Hepatocyte (in vitro differentiated cells): ENCODE measurements at regions not wholly inside any gene's neighbourhood (a gene's known extent, or its start where the extent isn't known, plus 50 kb on each side); places are given as distances from the start of the nearest gene placed in this dataset.
"Not testable (repeated sequence)": the region's sequence is repeated elsewhere in the genome, so short reads cannot be mapped to it uniquely, and the experiment has no call there.

Experiments used
- DNase-seq: peaks from one replicate; pipeline ENCODE4 v3.0.0-alpha.2; 2016; ENCODE audit warnings: low spot score
- H2AFZ ChIP-seq: fragments of 200-600 bp; sonication (generic); 2 replicates; pipeline ENCODE4 v1.6.0; 2016; ENCODE audit warnings: antibody characterized with exemption, mild to moderate bottlenecking
- H3K27ac ChIP-seq: fragments of 200-600 bp; sonication (generic); 2 replicates; pipeline ENCODE4 v1.5.1; 2016; ENCODE audit warnings: mild to moderate bottlenecking
- H3K27me3 ChIP-seq: fragments of 200-600 bp; sonication (generic); 2 replicates; pipeline ENCODE4 v1.6.1; 2016
- H3K36me3 ChIP-seq: fragments of 200-600 bp; sonication (generic); replicated peaks from 2 replicates; pipeline ENCODE4 v1.5.1; 2016; ENCODE audit warnings: low read depth; ENCODE audit not compliant: insufficient read depth
- H3K4me1 ChIP-seq: fragments of 200-600 bp; sonication (generic); 2 replicates; pipeline ENCODE4 v1.5.1; 2016; ENCODE audit warnings: mild to moderate bottlenecking, moderate library complexity; ENCODE audit not compliant: insufficient read depth
- H3K4me2 ChIP-seq: fragments of 200-600 bp; sonication (generic); 2 replicates; pipeline ENCODE4 v1.6.0; 2016
- H3K4me3 ChIP-seq: fragments of 200-600 bp; sonication (generic); 2 replicates; pipeline ENCODE4 v1.5.1; 2016; ENCODE audit warnings: mild to moderate bottlenecking
- H3K79me2 ChIP-seq: fragments of 200-600 bp; sonication (generic); 2 replicates; pipeline ENCODE4 v1.6.0; 2017; ENCODE audit warnings: mild to moderate bottlenecking
- H3K9me2 ChIP-seq: fragments of 200-600 bp; sonication (generic); replicated peaks from 2 replicates; pipeline ENCODE4 v1.6.0; 2017; ENCODE audit warnings: mild to moderate bottlenecking; ENCODE audit not compliant: insufficient read depth
- H3K9me3 ChIP-seq: fragments of 200-600 bp; sonication (generic); 2 replicates; pipeline ENCODE4 v1.5.1; 2016; ENCODE audit warnings: low read depth, mild to moderate bottlenecking
- H4K20me1 ChIP-seq: fragments of 200-600 bp; sonication (generic); 2 replicates; pipeline ENCODE4 v1.6.0; 2016; ENCODE audit warnings: mild to moderate bottlenecking; ENCODE audit not compliant: insufficient read depth, poor library complexity, severe bottlenecking
- CTCF ChIP-seq: fragments of 200-600 bp; sonication (generic); IDR thresholded peaks from 2 replicates; pipeline ENCODE4 v1.5.1; 2016; ENCODE audit warnings: antibody characterized with exemption, mild to moderate bottlenecking; ENCODE audit not compliant: poor library complexity
- EZH2 ChIP-seq: fragments of 200-600 bp; sonication (generic); IDR thresholded peaks from 2 replicates; pipeline ENCODE4 v1.6.1; 2016; ENCODE audit warnings: antibody characterized with exemption, mild to moderate bottlenecking, borderline replicate concordance
- EZH2phosphoT487 ChIP-seq: fragments of 200-600 bp; sonication (generic); IDR thresholded peaks from one replicate; pipeline ENCODE4 v1.6.1; 2018; ENCODE audit warnings: antibody characterized with exemption, mild to moderate bottlenecking, low read depth, moderate library complexity; ENCODE audit not compliant: unreplicated experiment, severe bottlenecking
- WGBS: methylation state at CpG from one replicate; pipeline ENCODE4 v1.1.6; 2016; ENCODE audit warnings: low lambda C conversion rate; ENCODE audit errors: missing lambda C conversion rate; 5-methylcytosine and 5-hydroxymethylcytosine counted together

GRCh38 chrX:65877953-65878352 is 161.9 kb downstream of the VSIG4 start:
- no peak for TF ChIP-seq EZH2phosphoT487
- no peak for TF ChIP-seq CTCF
- TF ChIP-seq EZH2: no peak
- Histone ChIP-seq H4K20me1 (no peaks in the 10 kb centered on the region), H3K27me3 (no peaks in the 10 kb centered on the region), H3K79me2 (no peaks in the 10 kb centered on the region), H3K9me2 (no peaks in the 10 kb centered on the region), H3K4me3 (no peak overlapping the region), H2AFZ (no peak overlapping the region), H3K27ac (no peak overlapping the region), H3K4me1 (no peaks in the 10 kb centered on the region), H3K36me3 (no peaks in the 10 kb centered on the region), H3K4me2 (no peak overlapping the region), H3K9me3 (no peaks in the 10 kb centered on the region)
- DNase-seq: no peak
- WGBS: 61% methylated on average over 3 of the region's 3 CpGs

- H3K4me1 ChIP-seq, H3K36me3 ChIP-seq, H3K9me2 ChIP-seq, H4K20me1 ChIP-seq, H3K9me3 ChIP-seq, H3K4me2 ChIP-seq, H3K79me2 ChIP-seq, H3K4me3 ChIP-seq, DNase-seq, H3K27me3 ChIP-seq, H3K27ac ChIP-seq, H2AFZ ChIP-seq: not testable (repeated sequence)
- WGBS: 65% methylated on average over 4 of the region's 4 CpGs
These were observed 164.3 kb downstream of the VSIG4 start for GRCh38 chrX:65875614-65876013.

GRCh38 chrX:65874765-65875164 is 165.1 kb downstream of the VSIG4 start:
- no peaks in the 10 kb centered on the region for H4K20me1 ChIP-seq
- no peaks in the 10 kb centered on the region for H3K27me3 ChIP-seq
- H3K4me1 ChIP-seq: no peaks in the 10 kb centered on the region
- H3K4me3 ChIP-seq: no peak overlapping the region
- no peak overlapping the region for H3K27ac ChIP-seq
- no peak for TF ChIP-seq EZH2phosphoT487
- TF ChIP-seq CTCF: no peak
- TF ChIP-seq EZH2: no peak
- H3K9me3 ChIP-seq: no peaks in the 10 kb centered on the region
- H3K4me2 ChIP-seq: no peak overlapping the region
- 68% methylated on average over 5 of the region's 5 CpGs for WGBS
- no peak for DNase-seq
- no peak overlapping the region for H2AFZ ChIP-seq
- no peaks in the 10 kb centered on the region for H3K79me2 ChIP-seq
- H3K9me2 ChIP-seq: no peaks in the 10 kb centered on the region
- no peaks in the 10 kb centered on the region for H3K36me3 ChIP-seq

- Histone ChIP-seq H3K36me3 (no peaks in the 10 kb centered on the region), H3K9me3 (no peaks in the 10 kb centered on the region), H3K4me2 (no peak overlapping the region), H2AFZ (no peak overlapping the region), H3K9me2 (no peaks in the 10 kb centered on the region), H3K79me2 (no peaks in the 10 kb centered on the region), H4K20me1 (no peaks in the 10 kb centered on the region), H3K4me3 (no peak overlapping the region), H3K27ac (no peak overlapping the region), H3K4me1 (no peaks in the 10 kb centered on the region), H3K27me3 (no peaks in the 10 kb centered on the region)
- no peak for DNase-seq
- TF ChIP-seq CTCF (no peak), EZH2phosphoT487 (no peak), EZH2 (no peak)
- WGBS: 57% methylated on average over 3 of the region's 3 CpGs
These were observed 165.8 kb downstream of the VSIG4 start for GRCh38 chrX:65874110-65874509.
